ENCODE measurements at regions not wholly inside any gene's neighbourhood (a gene's known extent, or its start where the extent isn't known, plus 50 kb on each side); places are given as distances from the start of the nearest gene placed in this dataset.

- TF ChIP-seq CTCF (IDR thresholded peaks at IDR 0.05) (no peak), POLR2A (IDR thresholded peaks at IDR 0.05) (no peak)
Measured at GRCh38 chr2:166632616-166633015, 138.6 kb upstream of the SCN7A start.
